Naive thymus-derived CD4-positive, alpha-beta T cell (primary cell): ENCODE measurements at regions not wholly inside any gene's neighbourhood (a gene's known extent, or its start where the extent isn't known, plus 50 kb on each side); places are given as distances from the start of the nearest gene placed in this dataset.

Experiments used
- ATAC-seq: fragments of 150-1000 bp; cut with Tn5 transposase; 2 replicates; pipeline ENCODE4 v1.10.0; 2021; ENCODE audit warnings: mild to moderate bottlenecking, moderate library complexity
- CTCF ChIA-PET: fragments of 350-600 bp; sonication (Branson Sonifier 250); formaldehyde crosslinking; loops from one replicate; lab custom pipeline; 2021; ENCODE audit warnings: antibody characterized with exemption; lab: Charles Lee
- POLR2A ChIA-PET: fragments of 350-600 bp; sonication (Branson Sonifier 250); formaldehyde crosslinking; loops from one replicate; lab custom pipeline; 2021; ENCODE audit warnings: antibody characterized with exemption, inconsistent platforms; lab: Charles Lee
- DNase-seq, 9 donors: peaks; one replicate each; pipeline versions ENCODE4 v3.0.0 to v3.0.0-alpha.2; 2020 to 2022; ENCODE audit warnings: mixed read lengths in 1 of 9
- H3K27ac ChIP-seq: one replicate; pipeline ENCODE4 v1.7.0; 2013; ENCODE audit warnings: mild to moderate bottlenecking, low read depth, low read length, moderate library complexity
- H3K27me3 ChIP-seq, 2 donors: one replicate each; pipeline ENCODE4 v1.7.0; 2013; ENCODE audit warnings: low read length in 2 of 2, mild to moderate bottlenecking in 2 of 2, moderate library complexity in 2 of 2; ENCODE audit not compliant: control insufficient read depth in 2 of 2, insufficient read depth in 2 of 2
- H3K36me3 ChIP-seq, 3 experiments: 1 replicate in 2 of 3; 2 replicates in 1 of 3; pipeline ENCODE4 v1.7.0; 2013; ENCODE audit warnings: low read length in 3 of 3, mild to moderate bottlenecking in 3 of 3, moderate library complexity in 1 of 3; ENCODE audit not compliant: insufficient read depth in 3 of 3, control insufficient read depth in 2 of 3
- H3K4me1 ChIP-seq, 2 donors: one replicate each; pipeline ENCODE4 v1.7.0; 2013; ENCODE audit warnings: low read length in 2 of 2, mild to moderate bottlenecking in 2 of 2, moderate library complexity in 1 of 2; ENCODE audit not compliant: control insufficient read depth in 2 of 2, insufficient read depth in 2 of 2
- H3K4me3 ChIP-seq: 2 replicates; pipeline ENCODE4 v1.7.0; 2013; ENCODE audit warnings: mild to moderate bottlenecking, low read length
- H3K9me3 ChIP-seq, 3 experiments: 1 replicate in 2 of 3; 2 replicates in 1 of 3; pipeline ENCODE4 v1.7.0; 2013; ENCODE audit warnings: low read length in 3 of 3; ENCODE audit not compliant: control insufficient read depth in 2 of 3
- H3K27ac Mint-ChIP-seq, 9 donors: one replicate each; pipeline ENCODE4 v1.8.0; 2020 to 2022; ENCODE audit warnings: mixed read lengths in 9 of 9, mild to moderate bottlenecking in 8 of 9, moderate library complexity in 5 of 9, inconsistent platforms in 2 of 9
- H3K27me3 Mint-ChIP-seq, 5 donors: one replicate each; pipeline ENCODE4 v1.8.0; 2021 to 2022; ENCODE audit warnings: mixed read lengths in 5 of 5, mild to moderate bottlenecking in 1 of 5
- H3K36me3 Mint-ChIP-seq, 5 donors: one replicate each; pipeline ENCODE4 v1.8.0; 2020 to 2022; ENCODE audit warnings: mixed read lengths in 5 of 5, mild to moderate bottlenecking in 3 of 5, inconsistent platforms in 1 of 5
- H3K4me1 Mint-ChIP-seq, 7 donors: one replicate each; pipeline ENCODE4 v1.8.0; 2020 to 2022; ENCODE audit warnings: mixed read lengths in 7 of 7, mild to moderate bottlenecking in 3 of 7, inconsistent platforms in 1 of 7
- H3K4me3 Mint-ChIP-seq, 10 donors: one replicate each; pipeline ENCODE4 v1.8.0; 2020 to 2022; ENCODE audit warnings: mild to moderate bottlenecking in 10 of 10, mixed read lengths in 10 of 10, moderate library complexity in 6 of 10, inconsistent platforms in 2 of 10
- H3K9me3 Mint-ChIP-seq, 11 donors: one replicate each; pipeline ENCODE4 v1.8.0; 2020 to 2022; ENCODE audit warnings: mixed read lengths in 11 of 11, mild to moderate bottlenecking in 4 of 11, inconsistent platforms in 1 of 11, moderate library complexity in 1 of 11
- intact Hi-C, 2 donors: fragments of 100-400 bp; cut with micrococcal nuclease; formaldehyde crosslinking; loops; one replicate each; pipeline ENCODE4 v1.15.1; 2023

GRCh38 chr16:77549876-77550275, 115.0 kb upstream of the ADAMTS18 start:
- Mint-ChIP-seq H3K4me1 (no peaks in the 10 kb centered on the region), H3K27me3 (peaks cover 0 to 24% (median 14%) of the 10 kb centered on the region in 5 donors), H3K4me3 (no peak overlapping the region), H3K36me3 (no peaks in the 10 kb centered on the region), H3K27ac (no peak overlapping the region), H3K9me3 (peaks cover 0 to 5% (median 0%) of the 10 kb centered on the region in 11 donors)
- H3K27me3 ChIP-seq = no peaks in the 10 kb centered on the region
- H3K27ac ChIP-seq = no peak overlapping the region
- no peaks in the 10 kb centered on the region for H3K36me3 ChIP-seq
- CTCF ChIA-PET = no interaction called here
- no peak overlapping the region for H3K4me3 ChIP-seq
- DNase-seq (no peak), ATAC-seq (no peak)
- H3K9me3 ChIP-seq = no peaks in the 10 kb centered on the region
- H3K4me1 ChIP-seq = no peaks in the 10 kb centered on the region
- POLR2A ChIA-PET = no interaction called here
- intact Hi-C loops = no loop called here

DNA sequence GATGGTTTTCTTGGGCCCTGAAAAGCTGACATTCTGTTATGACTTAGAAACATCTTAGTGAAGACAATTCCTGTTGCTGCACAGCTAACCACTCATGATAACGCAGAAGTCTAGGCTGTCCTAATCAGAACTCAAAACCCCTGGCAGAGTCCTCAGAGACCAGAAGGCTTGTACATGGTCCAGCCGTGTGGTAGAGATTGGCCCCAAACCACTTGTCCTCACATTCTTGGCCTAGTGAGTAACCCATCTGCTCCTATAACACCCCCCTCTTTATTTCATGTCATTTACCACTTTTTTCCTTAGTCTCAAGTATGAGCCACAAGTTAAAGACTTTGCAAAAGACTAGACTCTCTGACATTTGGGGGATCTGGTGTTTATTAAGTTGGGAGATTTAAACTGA, 116.5 kb upstream of the ADAMTS18 start:
- Histone ChIP-seq H3K9me3 (no peaks in the 10 kb centered on the region), H3K27me3 (no peaks in the 10 kb centered on the region), H3K27ac (no peak overlapping the region), H3K4me3 (no peak overlapping the region), H3K4me1 (no peaks in the 10 kb centered on the region), H3K36me3 (no peaks in the 10 kb centered on the region)
- ATAC-seq (no peak), DNase-seq (no peak)
- Mint-ChIP-seq H3K27ac (no peak overlapping the region), H3K27me3 (peaks cover 0 to 35% (median 18%) of the 10 kb centered on the region in 5 donors), H3K4me1 (no peaks in the 10 kb centered on the region), H3K9me3 (peaks cover 0 to 5% (median 0%) of the 10 kb centered on the region in 11 donors), H3K36me3 (no peaks in the 10 kb centered on the region), H3K4me3 (no peak overlapping the region)
- intact Hi-C loops = no loop called here
- ChIA-PET POLR2A (no interaction called here), CTCF (no interaction called here)

GRCh38 chr16:77553130-77553529, 118.3 kb upstream of the ADAMTS18 start:
- H3K4me3 Mint-ChIP-seq = no peak overlapping the region
- peaks cover 0 to 2% (median 0%) of the 10 kb centered on the region in 11 donors for H3K9me3 Mint-ChIP-seq
- CTCF ChIA-PET = interaction anchor here (1.5 kb wide), 1 partner anchor 30 kb away, joined by 4 read pairs; no protein-coding TSS in a partner anchor
- Histone ChIP-seq H3K27me3 (no peaks in the 10 kb centered on the region), H3K36me3 (no peaks in the 10 kb centered on the region), H3K4me3 (no peak overlapping the region), H3K9me3 (no peaks in the 10 kb centered on the region), H3K27ac (no peak overlapping the region), H3K4me1 (no peaks in the 10 kb centered on the region)
- peaks cover 2 to 35% (median 13%) of the 10 kb centered on the region in 5 donors for H3K27me3 Mint-ChIP-seq
- POLR2A ChIA-PET = no interaction called here
- no peaks in the 10 kb centered on the region for H3K4me1 Mint-ChIP-seq
- intact Hi-C loops = no loop called here
- H3K27ac Mint-ChIP-seq = no peak overlapping the region
- no peaks in the 10 kb centered on the region for H3K36me3 Mint-ChIP-seq
- no peak for DNase-seq
- ATAC-seq = no peak

DNA sequence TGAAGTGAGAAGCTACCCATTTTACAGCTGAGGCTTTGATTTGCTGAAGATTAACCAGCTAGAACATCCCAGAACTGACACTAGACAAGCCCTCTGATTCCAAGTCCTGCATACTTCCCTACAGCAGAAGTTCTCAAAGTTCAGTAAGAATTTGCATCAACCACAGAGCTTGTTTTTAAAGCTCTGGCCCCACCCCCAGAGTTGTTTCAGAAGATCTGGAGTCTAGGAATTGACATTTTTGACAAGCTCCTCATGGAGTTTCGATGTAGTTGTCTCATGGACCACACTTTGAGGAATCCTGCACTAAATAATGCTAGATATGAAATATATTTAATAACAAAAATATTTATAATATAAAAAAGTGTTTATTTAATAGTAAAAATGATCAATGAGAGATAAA, 120.3 kb upstream of the ADAMTS18 start:
- POLR2A ChIA-PET = no interaction called here
- no peak for ATAC-seq

GRCh38 chr16:77555791-77556190, 121.0 kb upstream of the ADAMTS18 start:
- H3K36me3 Mint-ChIP-seq = no peaks in the 10 kb centered on the region
- H3K9me3 Mint-ChIP-seq = peaks cover 0 to 2% (median 0%) of the 10 kb centered on the region in 11 donors
- intact Hi-C loops = no loop called here
- no peak overlapping the region for H3K27ac Mint-ChIP-seq
- H3K27me3 Mint-ChIP-seq = peaks cover 2 to 38% (median 13%) of the 10 kb centered on the region in 5 donors
- no peaks in the 10 kb centered on the region for H3K4me1 Mint-ChIP-seq
- CTCF ChIA-PET = no interaction called here
- Histone ChIP-seq H3K27me3 (no peaks in the 10 kb centered on the region), H3K4me3 (no peak overlapping the region), H3K27ac (no peak overlapping the region), H3K4me1 (no peaks in the 10 kb centered on the region), H3K36me3 (no peaks in the 10 kb centered on the region), H3K9me3 (no peaks in the 10 kb centered on the region)
- DNase-seq (no peak), ATAC-seq (no peak)
- no peak overlapping the region for H3K4me3 Mint-ChIP-seq
- POLR2A ChIA-PET = no interaction called here

More for the DNA sequence above, 120.3 kb upstream of the ADAMTS18 start:
- no peaks in the 10 kb centered on the region for H3K36me3 Mint-ChIP-seq
- no peak for DNase-seq
- H3K9me3 ChIP-seq = no peaks in the 10 kb centered on the region
- CTCF ChIA-PET = no interaction called here
- H3K27ac Mint-ChIP-seq = no peak overlapping the region
- H3K27ac ChIP-seq = no peak overlapping the region
- peaks cover 0 to 2% (median 0%) of the 10 kb centered on the region in 11 donors for H3K9me3 Mint-ChIP-seq
- H3K4me3 ChIP-seq = no peak overlapping the region
- H3K27me3 Mint-ChIP-seq = peaks cover 2 to 39% (median 13%) of the 10 kb centered on the region in 5 donors
- no peaks in the 10 kb centered on the region for H3K4me1 Mint-ChIP-seq
- H3K4me1 ChIP-seq = no peaks in the 10 kb centered on the region
- no peak overlapping the region for H3K4me3 Mint-ChIP-seq
- intact Hi-C loops = no loop called here
- H3K36me3 ChIP-seq = no peaks in the 10 kb centered on the region
- H3K27me3 ChIP-seq = no peaks in the 10 kb centered on the region

DNA sequence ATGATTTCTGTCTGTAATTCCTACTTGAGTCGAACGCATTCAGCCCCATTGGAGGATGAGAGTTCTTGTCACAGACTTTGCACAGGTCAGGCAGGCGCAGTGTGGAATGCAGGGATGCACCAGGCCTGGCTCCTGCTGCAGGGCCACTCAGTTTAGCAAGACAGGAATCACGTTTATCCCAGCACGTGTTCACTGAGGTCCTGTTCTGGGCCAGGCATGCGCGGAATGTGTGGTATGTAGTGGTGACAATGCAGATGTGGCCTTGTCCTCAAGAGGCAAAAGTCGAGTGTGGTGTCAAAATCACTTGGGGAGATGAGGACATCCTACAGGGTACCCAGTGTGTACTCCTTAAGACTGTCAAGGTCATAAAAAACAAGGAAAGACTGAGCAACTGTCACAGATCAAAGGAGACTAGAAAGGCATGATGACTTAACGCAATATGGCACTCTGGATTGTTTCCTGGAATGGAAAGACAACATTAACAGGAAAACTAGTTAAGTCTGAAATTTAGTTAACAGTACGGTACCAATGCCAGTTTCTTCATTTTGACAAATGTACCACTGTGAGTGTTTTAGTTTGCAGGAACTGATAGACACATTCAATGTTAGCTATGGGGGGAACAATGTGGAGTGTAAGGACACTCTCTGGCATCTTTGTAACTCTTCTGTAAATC, 121.5 kb upstream of the ADAMTS18 start:
- peaks cover 0 to 2% (median 0%) of the 10 kb centered on the region in 11 donors for H3K9me3 Mint-ChIP-seq
- H3K36me3 Mint-ChIP-seq = no peaks in the 10 kb centered on the region
- CTCF ChIA-PET = no interaction called here
- peaks cover 2 to 41% (median 13%) of the 10 kb centered on the region in 5 donors for H3K27me3 Mint-ChIP-seq
- ATAC-seq (no peak), DNase-seq (no peak)
- Histone ChIP-seq H3K4me1 (no peaks in the 10 kb centered on the region), H3K9me3 (no peaks in the 10 kb centered on the region), H3K27ac (no peak overlapping the region), H3K27me3 (no peaks in the 10 kb centered on the region), H3K4me3 (no peak overlapping the region), H3K36me3 (no peaks in the 10 kb centered on the region)
- H3K27ac Mint-ChIP-seq = no peak overlapping the region
- intact Hi-C loops = no loop called here
- H3K4me3 Mint-ChIP-seq = no peak overlapping the region
- POLR2A ChIA-PET = no interaction called here
- no peaks in the 10 kb centered on the region for H3K4me1 Mint-ChIP-seq

DNA sequence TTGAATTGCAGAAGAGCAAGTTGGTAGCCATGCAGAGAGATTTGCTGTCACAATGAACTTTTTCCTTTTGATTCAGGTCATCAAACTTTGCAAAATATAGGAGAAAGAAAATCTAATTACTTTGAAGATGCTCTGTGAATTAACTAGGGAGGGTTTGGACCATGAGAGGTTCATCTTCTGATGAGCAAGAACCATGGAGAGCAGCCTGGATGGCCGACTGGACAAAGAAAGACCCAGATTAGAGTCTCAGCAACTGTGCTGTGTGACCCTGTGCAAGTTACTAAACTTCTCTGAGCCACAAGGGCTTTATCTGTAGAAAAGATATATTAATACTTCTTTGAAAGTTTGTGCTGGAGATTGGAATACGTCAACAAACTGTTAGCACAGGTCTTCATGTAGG, 122.6 kb upstream of the ADAMTS18 start:
- Mint-ChIP-seq H3K4me3 (no peak overlapping the region), H3K4me1 (no peaks in the 10 kb centered on the region), H3K36me3 (no peaks in the 10 kb centered on the region), H3K9me3 (peaks cover 0 to 2% (median 0%) of the 10 kb centered on the region in 11 donors), H3K27ac (no peak overlapping the region), H3K27me3 (peaks cover 2 to 39% (median 10%) of the 10 kb centered on the region in 5 donors)
- Histone ChIP-seq H3K36me3 (no peaks in the 10 kb centered on the region), H3K27me3 (no peaks in the 10 kb centered on the region), H3K27ac (no peak overlapping the region), H3K4me1 (no peaks in the 10 kb centered on the region), H3K4me3 (no peak overlapping the region), H3K9me3 (no peaks in the 10 kb centered on the region)
- DNase-seq (no peak), ATAC-seq (no peak)
- intact Hi-C loops = no loop called here
- ChIA-PET POLR2A (no interaction called here), CTCF (no interaction called here)
